ENCODE measurements at regions not wholly inside any gene's neighbourhood (a gene's known extent, or its start where the extent isn't known, plus 50 kb on each side); places are given as distances from the start of the nearest gene placed in this dataset.

- TF ChIP-seq PBX3 (CRISPR knock-in tag; IDR thresholded peaks at IDR 0.05; ENCODE audit: borderline replicate concordance) (no peak), MEIS1 (CRISPR knock-in tag; IDR thresholded peaks at IDR 0.05; ENCODE audit: borderline replicate concordance) (no peak), MED1 (CRISPR knock-in tag; IDR thresholded peaks at IDR 0.05) (no peak), HNF4A (CRISPR knock-in tag; IDR thresholded peaks at IDR 0.05) (no peak), ZBTB49 (CRISPR knock-in tag; IDR thresholded peaks at IDR 0.05; ENCODE audit: borderline replicate concordance) (no peak), ZZZ3 (CRISPR knock-in tag; IDR thresholded peaks at IDR 0.05; ENCODE audit: borderline replicate concordance) (no peak), SALL2 (CRISPR knock-in tag; IDR thresholded peaks at IDR 0.05) (no peak), ZNF644 (CRISPR knock-in tag; IDR thresholded peaks at IDR 0.05; ENCODE audit: low read depth) (no peak), ZNF292 (CRISPR knock-in tag; IDR thresholded peaks at IDR 0.05; ENCODE audit: borderline replicate concordance, low read depth) (no peak), ZNF878 (CRISPR knock-in tag; IDR thresholded peaks at IDR 0.05) (no peak), PHF8 (CRISPR knock-in tag; IDR thresholded peaks at IDR 0.05) (no peak)
Measured at GRCh38 chrX:45872480-45872879, 671.8 kb upstream of the DIPK2B start.
